Stomach (tissue), 4 donors: ENCODE measurements at regions not wholly inside any gene's neighbourhood (a gene's known extent, or its start where the extent isn't known, plus 50 kb on each side); places are given as distances from the start of the nearest gene placed in this dataset.

ENCODE experiments used
- CTCF ChIP-seq, 7 experiments: fragments of 450-650 bp in 4 of 7; fragments of 200-600 bp in 3 of 7; sonication (generic) in 3 of 7; IDR thresholded peaks; one replicate each; pipeline ENCODE4 v1.5.1; 2016 to 2019; ENCODE audit warnings: antibody characterized with exemption in 7 of 7, control low read depth in 2 of 7, mild to moderate bottlenecking in 1 of 7
- EP300 ChIP-seq: sonication (generic); formaldehyde crosslinking; IDR thresholded peaks from one replicate; pipeline ENCODE4 v1.6.1; 2017; ENCODE audit warnings: antibody characterized with exemption

GRCh38 chr1:98516306-98516705 is 145.2 kb upstream of the SNX7 start:
- TF ChIP-seq EP300 = no peak
- no peak for TF ChIP-seq CTCF (IDR thresholded peaks at IDR 0.05)
